ENCODE measurements at regions not wholly inside any gene's neighbourhood (a gene's known extent, or its start where the extent isn't known, plus 50 kb on each side); places are given as distances from the start of the nearest gene placed in this dataset.
A peak's percentile ranks its signal among the peaks of the same experiment; 100 is the strongest.

DNA sequence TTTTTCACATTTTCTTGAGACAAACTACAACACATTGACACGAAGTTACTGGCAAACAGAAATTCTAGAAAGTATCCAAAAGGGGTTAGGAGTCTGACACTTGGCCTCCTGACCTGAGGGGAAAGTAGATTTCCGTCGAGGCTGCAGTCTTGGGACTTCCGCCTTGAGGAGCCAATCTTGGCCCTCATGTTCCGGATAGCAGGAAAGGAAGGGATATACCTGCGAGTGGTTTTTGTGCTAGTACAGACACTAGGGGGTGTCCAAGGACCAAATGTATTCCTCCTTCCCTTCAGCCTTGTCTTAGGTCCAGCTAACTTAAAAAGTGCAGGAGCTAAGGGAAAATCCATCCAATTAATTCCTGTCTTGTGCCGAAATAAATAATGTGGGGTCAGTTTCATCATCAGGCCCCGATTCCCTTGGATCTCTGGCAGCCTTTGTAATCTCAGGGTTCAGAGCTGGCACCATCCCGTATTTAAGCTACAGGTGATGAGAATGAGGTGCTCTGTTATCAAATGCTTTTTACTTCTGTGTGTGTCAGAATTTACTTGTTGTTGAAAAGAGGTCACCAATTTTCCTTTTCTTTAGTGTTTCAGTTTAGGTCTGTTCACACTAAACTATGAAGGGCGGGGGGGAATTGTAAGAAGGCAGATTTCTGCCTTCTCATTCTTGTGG lies 330.2 kb upstream of the FANCL start:
- TF ChIP-seq, protein P1, sequence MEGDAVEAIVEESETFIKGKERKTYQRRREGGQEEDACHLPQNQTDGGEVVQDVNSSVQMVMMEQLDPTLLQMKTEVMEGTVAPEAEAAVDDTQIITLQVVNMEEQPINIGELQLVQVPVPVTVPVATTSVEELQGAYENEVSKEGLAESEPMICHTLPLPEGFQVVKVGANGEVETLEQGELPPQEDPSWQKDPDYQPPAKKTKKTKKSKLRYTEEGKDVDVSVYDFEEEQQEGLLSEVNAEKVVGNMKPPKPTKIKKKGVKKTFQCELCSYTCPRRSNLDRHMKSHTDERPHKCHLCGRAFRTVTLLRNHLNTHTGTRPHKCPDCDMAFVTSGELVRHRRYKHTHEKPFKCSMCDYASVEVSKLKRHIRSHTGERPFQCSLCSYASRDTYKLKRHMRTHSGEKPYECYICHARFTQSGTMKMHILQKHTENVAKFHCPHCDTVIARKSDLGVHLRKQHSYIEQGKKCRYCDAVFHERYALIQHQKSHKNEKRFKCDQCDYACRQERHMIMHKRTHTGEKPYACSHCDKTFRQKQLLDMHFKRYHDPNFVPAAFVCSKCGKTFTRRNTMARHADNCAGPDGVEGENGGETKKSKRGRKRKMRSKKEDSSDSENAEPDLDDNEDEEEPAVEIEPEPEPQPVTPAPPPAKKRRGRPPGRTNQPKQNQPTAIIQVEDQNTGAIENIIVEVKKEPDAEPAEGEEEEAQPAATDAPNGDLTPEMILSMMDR (IDR thresholded peaks at IDR 0.05): peak; percentile 33 to 80 (median 69)
- no peak for TF ChIP-seq POLR2A (IDR thresholded peaks at IDR 0.05)
